NCI-H526 treated with DMSO at 0.1 percent for 48 hours (cell line): ENCODE measurements at regions not wholly inside any gene's neighbourhood (a gene's known extent, or its start where the extent isn't known, plus 50 kb on each side); places are given as distances from the start of the nearest gene placed in this dataset.

Source experiments
- DNase-seq: peaks from one replicate; lab custom pipeline; 2025; lab: John Stamatoyannopoulos, UW

DNA sequence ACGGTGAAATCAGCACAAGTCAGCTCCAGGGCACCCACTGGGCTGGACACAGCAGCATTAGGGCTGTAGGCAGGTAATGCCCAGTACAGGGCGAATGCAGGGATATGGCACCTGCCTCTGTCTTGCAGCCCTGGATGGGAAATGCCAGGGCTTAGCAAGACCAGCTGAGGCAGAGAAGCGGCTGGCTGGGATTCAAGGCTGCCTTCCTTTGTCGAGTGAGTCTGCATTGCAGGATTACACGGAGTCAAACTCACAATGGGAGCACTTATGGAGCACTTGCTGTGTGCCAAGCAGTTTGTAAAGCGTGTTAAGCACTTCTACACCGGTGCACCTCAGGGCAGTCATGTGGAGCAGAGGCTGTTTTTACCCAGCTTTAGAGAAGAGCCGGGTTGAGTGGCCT is 87.3 kb upstream of the HDAC4 start:
- DNase-seq: no peak

GRCh38 chr2:239487272-239487671 is 86.5 kb upstream of the HDAC4 start:
- DNase-seq: no peak

DNA sequence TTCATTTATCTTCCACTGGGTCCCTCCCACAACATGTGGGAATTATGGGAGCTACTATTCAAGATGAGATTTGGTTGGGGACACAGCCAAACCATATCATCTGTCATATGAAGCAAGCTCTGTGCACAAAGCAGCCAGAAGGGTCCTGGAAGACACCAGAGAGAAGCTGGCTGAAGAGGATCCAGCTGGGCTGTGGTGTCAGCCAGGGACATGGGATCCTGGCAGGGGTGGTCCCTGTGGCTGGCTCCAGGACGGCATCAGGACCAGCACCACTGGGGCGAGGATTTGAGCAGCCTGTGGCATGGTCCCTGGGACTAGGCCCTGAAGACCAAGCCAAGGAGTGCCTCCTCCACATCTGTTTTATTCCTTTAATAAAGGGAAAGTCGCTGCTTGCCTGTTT is 84.8 kb upstream of the HDAC4 start:
- no peak for DNase-seq

- no peak for DNase-seq
These were observed 83.9 kb upstream of the HDAC4 start for GRCh38 chr2:239484571-239485355.

DNA sequence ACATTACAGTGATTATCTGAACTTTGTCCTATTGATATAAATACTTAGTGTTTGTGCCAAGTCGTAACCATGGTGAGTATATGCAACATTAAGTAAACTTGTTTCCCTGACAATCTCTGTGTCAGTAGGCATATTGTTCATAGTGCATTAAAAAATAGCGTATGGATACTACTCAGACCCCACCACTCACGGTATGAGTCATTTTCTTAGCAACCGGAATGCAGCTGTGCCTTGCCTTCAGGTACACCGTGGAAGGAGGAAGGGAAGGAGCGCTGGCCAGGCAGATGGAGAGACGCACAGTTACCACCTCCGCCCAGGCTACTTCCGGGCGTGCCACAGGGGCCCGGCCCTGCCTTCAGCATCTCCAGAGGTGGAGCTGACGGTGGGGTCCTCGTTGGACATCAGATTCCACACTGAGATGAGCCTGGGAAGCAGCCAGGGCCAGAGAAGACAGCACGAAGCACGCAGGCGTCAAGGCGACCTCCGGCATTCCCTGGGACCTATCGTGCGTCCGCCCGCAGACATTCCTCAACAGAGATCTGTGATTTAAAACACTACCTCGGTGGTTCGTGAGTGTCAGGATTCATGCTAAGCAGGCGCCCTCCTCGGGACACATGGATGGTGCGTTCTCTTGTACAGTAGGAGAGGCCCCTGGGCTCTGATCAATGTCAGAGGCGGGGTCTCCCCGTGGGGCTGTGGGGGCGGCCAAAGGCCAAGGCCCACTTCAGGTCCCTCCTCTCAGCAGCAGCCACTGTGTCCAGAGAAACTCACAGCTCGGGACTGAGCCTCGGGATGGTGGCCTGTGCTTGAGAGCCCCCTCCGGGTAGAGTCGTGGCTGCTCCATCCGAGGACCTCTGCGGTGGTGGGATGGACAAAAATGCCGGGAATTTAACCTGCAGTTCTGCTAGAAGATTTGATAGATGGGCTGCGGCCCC is 82.2 kb upstream of the HDAC4 start:
- DNase-seq: no peak

GRCh38 chr2:239479471-239479870 is 78.7 kb upstream of the HDAC4 start:
- no peak for DNase-seq

DNA sequence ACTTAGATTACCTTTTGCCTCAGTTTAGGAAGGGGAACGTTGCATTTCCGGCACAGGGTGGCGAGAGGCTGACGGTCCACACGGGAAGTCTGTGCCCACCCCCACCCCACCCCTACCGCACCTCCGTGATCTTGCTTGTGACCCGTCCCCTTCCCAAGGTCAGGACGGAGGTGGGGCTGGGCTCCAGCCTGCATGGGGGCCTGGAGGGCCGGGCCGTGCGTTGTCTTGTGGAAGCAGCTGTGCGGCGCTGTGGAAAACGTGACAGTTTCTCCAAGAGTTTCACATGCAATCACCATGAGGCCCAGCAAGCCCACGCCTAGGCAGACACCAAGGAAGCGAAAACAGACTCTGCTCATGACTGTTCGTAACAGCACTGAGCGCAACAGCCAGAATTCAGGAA is 76.8 kb upstream of the HDAC4 start:
- no peak for DNase-seq

GRCh38 chr2:239476757-239477585 is 76.2 kb upstream of the HDAC4 start:
- DNase-seq: no peak

DNA sequence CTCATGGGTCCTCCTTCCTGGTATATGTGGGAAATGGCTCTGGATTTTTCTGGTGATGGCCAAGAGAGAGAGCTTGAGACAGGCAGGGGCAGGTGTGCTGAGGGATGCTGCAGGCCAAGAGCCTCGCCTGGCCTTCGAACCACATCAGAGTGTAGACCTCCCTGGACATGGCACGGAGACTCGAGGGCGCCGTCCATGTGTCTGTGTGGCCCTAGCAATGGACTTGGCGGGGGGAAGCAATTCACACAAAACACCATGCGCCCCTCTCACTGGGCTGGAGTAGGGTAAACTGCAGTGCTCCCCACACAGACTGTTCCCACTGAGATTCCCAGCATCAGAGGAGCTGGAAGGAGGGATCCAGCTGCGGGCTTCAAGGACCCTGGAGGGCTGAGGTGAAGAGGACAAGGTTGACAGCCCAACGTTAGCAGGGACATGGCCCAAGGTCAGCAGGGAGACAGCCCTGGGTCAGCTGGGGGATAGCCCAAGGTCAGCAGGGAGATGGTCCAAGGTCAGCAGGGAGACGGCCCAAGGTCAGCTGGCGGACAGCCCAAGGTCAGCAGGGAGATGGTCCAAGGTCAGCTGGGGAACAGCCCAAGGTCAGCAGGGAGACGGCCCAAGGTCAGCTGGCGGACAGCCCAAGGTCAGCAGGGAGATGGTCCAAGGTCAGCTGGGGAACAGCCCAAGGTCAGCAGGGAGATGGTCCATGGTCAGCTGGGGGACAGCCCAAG is 75.4 kb upstream of the HDAC4 start:
- no peak for DNase-seq

DNA sequence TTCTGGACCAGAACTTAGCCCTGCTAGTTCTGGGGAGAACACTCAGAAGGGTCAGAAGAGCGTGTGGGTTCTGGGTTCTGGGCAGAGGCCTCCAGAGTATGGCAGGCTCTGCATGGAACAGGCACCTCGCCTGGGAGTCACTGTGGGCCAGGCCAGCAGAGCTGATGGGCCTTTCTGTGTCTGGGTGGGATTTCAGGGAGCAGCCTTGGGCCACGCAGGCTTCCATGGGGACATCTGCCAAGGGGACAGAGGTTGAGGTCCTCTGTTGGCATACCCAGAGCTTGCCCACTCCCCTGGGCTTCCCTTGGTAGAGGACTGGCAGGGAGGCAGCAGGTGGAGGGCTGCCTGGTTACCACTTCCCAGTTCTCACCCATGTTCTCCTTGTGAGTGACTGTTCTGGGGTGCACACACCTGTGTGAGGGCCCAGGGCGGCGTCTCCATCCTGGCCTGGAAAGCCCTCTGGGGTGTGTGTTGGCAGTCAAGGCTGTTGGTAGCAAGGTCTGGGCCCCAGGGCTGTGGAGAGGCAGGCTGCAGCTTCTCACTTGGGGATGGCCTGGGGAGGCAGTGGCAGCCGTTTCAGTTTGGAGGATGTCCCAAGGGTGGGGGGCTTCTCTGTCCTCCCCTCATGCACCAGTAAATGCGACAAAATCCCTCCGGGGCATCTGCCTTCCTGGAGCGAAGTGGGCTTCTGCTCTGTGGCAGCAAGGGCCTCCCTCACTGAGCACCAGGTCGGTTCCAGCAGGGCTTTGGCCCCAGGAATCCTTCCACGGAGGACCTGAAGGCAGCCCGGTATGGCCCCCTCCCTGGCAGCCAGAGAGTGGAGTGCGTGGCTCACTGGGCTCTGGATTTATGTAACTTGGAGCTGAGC is 74.6 kb upstream of the HDAC4 start:
- no peak for DNase-seq

DNA sequence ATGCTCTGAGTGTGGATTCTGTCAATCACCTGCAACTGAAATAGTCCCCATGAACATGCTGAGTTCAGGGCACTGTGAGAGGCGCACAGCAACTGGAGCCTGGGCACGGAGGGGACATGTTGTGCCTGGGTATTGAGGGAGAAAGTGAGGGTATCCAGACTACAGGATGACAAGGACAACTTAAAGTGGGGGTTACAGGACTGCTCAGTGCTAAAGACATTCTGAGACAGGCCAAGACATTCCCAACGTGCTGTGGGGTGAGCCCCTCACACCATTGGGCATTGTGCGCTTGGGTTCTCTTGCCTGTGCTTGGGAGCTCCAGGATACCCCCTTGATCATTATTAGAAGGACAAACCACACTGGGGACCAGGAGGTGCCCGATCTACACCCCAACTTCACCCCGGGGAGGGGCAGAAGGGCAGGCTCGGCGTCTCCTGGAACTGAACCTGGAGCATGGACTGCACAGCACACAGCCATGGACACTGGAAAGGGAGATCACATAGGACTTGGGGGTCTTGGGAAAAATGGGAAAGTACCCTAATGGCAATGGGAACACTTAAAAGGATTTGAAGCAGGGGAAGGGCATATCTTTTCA is 72.5 kb upstream of the HDAC4 start:
- no peak for DNase-seq

DNA sequence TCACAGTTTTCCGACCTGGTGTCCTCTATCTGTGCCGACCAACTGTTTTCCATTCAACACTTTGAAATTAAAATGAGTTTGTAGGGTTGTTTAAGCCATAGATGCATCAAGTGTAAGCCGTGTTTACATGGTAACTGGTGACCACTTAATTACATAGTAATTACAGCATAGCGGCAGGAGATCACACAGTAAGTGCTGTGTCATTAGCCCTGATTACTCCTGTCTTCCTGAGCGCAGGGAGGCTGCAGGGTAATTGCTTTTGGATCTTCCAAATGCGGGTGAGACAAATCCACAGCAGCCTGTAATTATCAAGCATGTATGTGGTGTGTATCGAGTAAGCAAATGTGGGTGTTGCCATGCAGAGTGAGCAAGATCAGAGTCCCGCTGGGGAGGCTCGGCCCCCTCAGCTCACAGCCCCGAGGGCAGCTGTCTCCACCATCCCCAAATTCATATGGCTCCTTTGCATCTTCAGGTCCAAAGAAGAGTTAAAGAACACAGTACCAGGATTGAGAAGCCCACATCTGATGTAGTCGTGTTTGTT is 71.5 kb upstream of the HDAC4 start:
- no peak for DNase-seq

DNA sequence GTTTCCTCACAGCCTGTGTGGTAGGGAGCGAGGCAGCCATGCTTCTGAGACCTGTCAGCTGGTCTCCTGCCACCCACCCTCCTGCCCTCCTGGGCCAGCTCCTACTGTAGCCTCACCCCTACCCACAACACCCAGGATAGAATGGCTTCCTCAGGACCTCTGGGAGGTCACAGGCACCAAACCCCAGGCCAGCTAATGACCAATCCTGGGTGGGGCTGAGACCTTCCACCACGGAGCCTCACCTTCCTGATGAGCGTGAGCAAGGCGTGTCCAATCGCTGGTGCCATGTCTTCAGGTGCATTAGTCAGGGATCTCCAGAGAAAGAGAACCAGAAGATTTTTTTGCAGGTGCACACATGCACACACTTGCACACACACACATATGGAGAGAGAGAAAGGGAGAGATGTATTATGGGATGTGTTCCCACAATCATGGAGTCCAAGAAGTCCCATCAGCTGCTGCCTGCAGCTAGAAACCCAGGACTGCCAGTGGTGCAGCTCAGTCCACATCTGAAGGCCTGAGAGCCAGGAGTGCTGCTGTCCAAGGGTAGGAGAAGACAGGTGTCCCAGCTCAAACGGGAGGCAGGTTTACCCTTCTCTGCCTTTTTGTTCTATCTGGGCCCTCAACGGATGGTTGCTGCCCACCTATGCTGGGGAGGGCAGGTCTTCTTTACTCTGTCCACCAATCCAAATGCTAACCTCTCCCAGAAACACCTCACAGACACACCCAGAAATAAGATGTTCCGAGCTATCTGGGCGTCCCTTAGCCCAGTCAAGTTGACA is 70.4 kb upstream of the HDAC4 start:
- DNase-seq: no peak

DNA sequence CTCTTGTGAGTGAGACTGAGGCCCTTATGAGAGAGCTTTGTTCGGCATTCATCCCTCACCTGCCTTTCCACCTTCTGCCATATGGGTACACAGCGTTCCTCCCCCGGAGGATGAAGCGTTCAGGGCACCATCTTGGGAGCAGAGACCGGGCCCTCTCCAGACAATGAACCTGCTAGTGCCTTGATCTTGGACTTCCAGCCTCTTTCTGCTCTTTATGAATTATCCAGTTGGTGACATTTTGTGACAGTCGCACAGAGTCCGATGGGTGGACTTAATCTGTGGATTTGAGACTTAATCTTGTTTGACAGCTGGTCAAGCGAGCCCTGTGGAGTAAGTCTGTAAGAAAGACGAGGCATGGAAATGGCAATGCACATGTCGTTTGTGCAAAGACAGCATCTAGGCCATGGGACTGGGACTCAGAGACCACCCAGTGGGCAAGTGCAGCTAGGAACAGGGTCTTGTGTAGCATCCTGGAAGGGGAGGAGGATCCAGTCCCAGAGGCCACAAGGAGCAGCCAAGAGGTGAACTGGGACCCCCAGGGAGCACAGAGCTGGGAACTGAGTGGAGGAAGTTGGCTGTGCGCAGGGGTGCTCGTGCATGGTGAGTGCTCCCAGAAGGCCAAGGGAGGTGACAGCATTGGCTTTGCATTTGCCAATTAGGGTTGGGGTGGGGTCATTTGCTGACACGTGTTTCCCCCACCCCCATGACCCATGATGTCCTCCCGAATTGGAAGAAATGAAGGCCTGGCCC is 69.5 kb upstream of the HDAC4 start:
- no peak for DNase-seq

GRCh38 chr2:239469106-239469960 is 68.5 kb upstream of the HDAC4 start:
- no peak for DNase-seq

- no peak for DNase-seq
These were observed 67.8 kb upstream of the HDAC4 start for GRCh38 chr2:239468491-239469105.

- DNase-seq: no peak
These were observed 67.2 kb upstream of the HDAC4 start for GRCh38 chr2:239467956-239468490.
